HG02798 (cell line): ENCODE measurements at regions not wholly inside any gene's neighbourhood (a gene's known extent, or its start where the extent isn't known, plus 50 kb on each side); places are given as distances from the start of the nearest gene placed in this dataset.

Experiments used
- ATAC-seq: cut with Tn5 transposase; IDR thresholded peaks from one replicate; pipeline ENCODE4 v1.9.1; 2021; ENCODE audit warnings: mild to moderate bottlenecking; ENCODE audit not compliant: unreplicated experiment, poor library complexity

- ATAC-seq = no peak
These were observed 521.9 kb upstream of the CELF4 start for GRCh38 chr18:38087538-38087937.

GRCh38 chr18:38081516-38081915 lies 515.9 kb upstream of the CELF4 start:
- no peak for ATAC-seq

GRCh38 chr18:38077229-38077628 lies 511.6 kb upstream of the CELF4 start:
- no peak for ATAC-seq

GRCh38 chr18:38076346-38077070 lies 510.9 kb upstream of the CELF4 start:
- no peak for ATAC-seq

- no peak for ATAC-seq
These were observed 508.8 kb upstream of the CELF4 start for GRCh38 chr18:38074298-38074876.

GRCh38 chr18:38067821-38068220 lies 502.2 kb upstream of the CELF4 start:
- no peak for ATAC-seq

GRCh38 chr18:38067086-38067485 lies 501.5 kb upstream of the CELF4 start:
- no peak for ATAC-seq

- no peak for ATAC-seq
These were observed 487.4 kb upstream of the CELF4 start for GRCh38 chr18:38052879-38053590.

- ATAC-seq = no peak
These were observed 482.2 kb upstream of the CELF4 start for GRCh38 chr18:38047820-38048219.

- no peak for ATAC-seq
These were observed 481.1 kb upstream of the CELF4 start for GRCh38 chr18:38046651-38047050.

- no peak for ATAC-seq
These were observed 480.2 kb upstream of the CELF4 start for GRCh38 chr18:38045845-38046244.

- ATAC-seq = no peak
These were observed 476.8 kb upstream of the CELF4 start for GRCh38 chr18:38042211-38042890.

GRCh38 chr18:38038242-38038641 lies 472.6 kb upstream of the CELF4 start:
- ATAC-seq = no peak

- no peak for ATAC-seq
These were observed 469.6 kb upstream of the CELF4 start for GRCh38 chr18:38035193-38035592.

- ATAC-seq = no peak
These were observed 467.7 kb upstream of the CELF4 start for GRCh38 chr18:38033282-38033681.

GRCh38 chr18:38032516-38032915 lies 466.9 kb upstream of the CELF4 start:
- no peak for ATAC-seq

GRCh38 chr18:38028946-38029345 lies 463.3 kb upstream of the CELF4 start:
- no peak for ATAC-seq

- no peak for ATAC-seq
These were observed 459.9 kb upstream of the CELF4 start for GRCh38 chr18:38025433-38026038.

GRCh38 chr18:38023871-38024270 lies 458.3 kb upstream of the CELF4 start:
- no peak for ATAC-seq

GRCh38 chr18:38022234-38022633 lies 456.6 kb upstream of the CELF4 start:
- no peak for ATAC-seq

GRCh38 chr18:38019292-38019691 lies 453.7 kb upstream of the CELF4 start:
- no peak for ATAC-seq
